ENCODE measurements at regions not wholly inside any gene's neighbourhood (a gene's known extent, or its start where the extent isn't known, plus 50 kb on each side); places are given as distances from the start of the nearest gene placed in this dataset.

- Mint-ChIP-seq H3K27me3 (ENCODE audit: low read depth) (no peaks in the 10 kb centered on the region), H3K27ac (ENCODE audit: unreplicated experiment) (peak overlapping the region; percentile 91), H3K4me3 (ENCODE audit: unreplicated experiment) (no peak overlapping the region), H3K36me3 (ENCODE audit: low read depth) (no peaks in the 10 kb centered on the region), H3K4me1 (ENCODE audit: low read depth) (peaks cover 89% of the 10 kb centered on the region), H3K9me3 (ENCODE audit: low read depth) (no peaks in the 10 kb centered on the region)
- no peak for TF ChIP-seq CTCF (IDR thresholded peaks at IDR 0.05)
- DNase-seq (ENCODE audit: low spot score): no peak
These were observed 292.7 kb downstream of the ETS1 start for GRCh38 chr11:128294671-128295050.

- H3K36me3 Mint-ChIP-seq (ENCODE audit: low read depth): no peaks in the 10 kb centered on the region
- H3K27ac Mint-ChIP-seq (ENCODE audit: unreplicated experiment): peak overlapping the region; percentile 91
- no peaks in the 10 kb centered on the region for H3K9me3 Mint-ChIP-seq (ENCODE audit: low read depth)
- peak; percentile 62 for DNase-seq (ENCODE audit: low spot score)
- TF ChIP-seq CTCF (IDR thresholded peaks at IDR 0.05): peak; percentile 6
- H3K27me3 Mint-ChIP-seq (ENCODE audit: low read depth): no peaks in the 10 kb centered on the region
- H3K4me3 Mint-ChIP-seq (ENCODE audit: unreplicated experiment): no peak overlapping the region
- peaks cover 84% of the 10 kb centered on the region for H3K4me1 Mint-ChIP-seq (ENCODE audit: low read depth)
These were observed 293.2 kb downstream of the ETS1 start for GRCh38 chr11:128294001-128294670.

- H3K4me3 Mint-ChIP-seq (ENCODE audit: unreplicated experiment): no peak overlapping the region
- peaks cover 61% of the 10 kb centered on the region for H3K4me1 Mint-ChIP-seq (ENCODE audit: low read depth)
- DNase-seq (ENCODE audit: low spot score): no peak
- no peaks in the 10 kb centered on the region for H3K9me3 Mint-ChIP-seq (ENCODE audit: low read depth)
- H3K36me3 Mint-ChIP-seq (ENCODE audit: low read depth): no peaks in the 10 kb centered on the region
- TF ChIP-seq CTCF (IDR thresholded peaks at IDR 0.05): no peak
- no peaks in the 10 kb centered on the region for H3K27me3 Mint-ChIP-seq (ENCODE audit: low read depth)
- H3K27ac Mint-ChIP-seq (ENCODE audit: unreplicated experiment): peak overlapping the region; percentile 79
These were observed 295.5 kb downstream of the ETS1 start for GRCh38 chr11:128291835-128292234.

GRCh38 chr11:128291007-128291406 lies 296.4 kb downstream of the ETS1 start:
- DNase-seq (ENCODE audit: low spot score): no peak
- Mint-ChIP-seq H3K9me3 (ENCODE audit: low read depth) (no peaks in the 10 kb centered on the region), H3K4me1 (ENCODE audit: low read depth) (peaks cover 60% of the 10 kb centered on the region), H3K4me3 (ENCODE audit: unreplicated experiment) (no peak overlapping the region), H3K27me3 (ENCODE audit: low read depth) (no peaks in the 10 kb centered on the region), H3K27ac (ENCODE audit: unreplicated experiment) (peak overlapping the region; percentile 52), H3K36me3 (ENCODE audit: low read depth) (no peaks in the 10 kb centered on the region)
- no peak for TF ChIP-seq CTCF (IDR thresholded peaks at IDR 0.05)

- peak overlapping the region; percentile 79 for H3K27ac Mint-ChIP-seq (ENCODE audit: unreplicated experiment)
These were observed 297.1 kb downstream of the ETS1 start for GRCh38 chr11:128290106-128290840.

More at GRCh38 chr11:128290106-128290840, 297.1 kb downstream of the ETS1 start:
- peaks cover 54% of the 10 kb centered on the region for H3K4me1 Mint-ChIP-seq (ENCODE audit: low read depth)
- peak overlapping the region; percentile 33 for H3K4me3 Mint-ChIP-seq (ENCODE audit: unreplicated experiment)
- peak; percentile 67 for DNase-seq (ENCODE audit: low spot score)
- no peaks in the 10 kb centered on the region for H3K36me3 Mint-ChIP-seq (ENCODE audit: low read depth)
- H3K27me3 Mint-ChIP-seq (ENCODE audit: low read depth): no peaks in the 10 kb centered on the region
- no peaks in the 10 kb centered on the region for H3K9me3 Mint-ChIP-seq (ENCODE audit: low read depth)
- TF ChIP-seq CTCF (IDR thresholded peaks at IDR 0.05): peak; percentile 96
